ENCODE measurements at regions not wholly inside any gene's neighbourhood (a gene's known extent, or its start where the extent isn't known, plus 50 kb on each side); places are given as distances from the start of the nearest gene placed in this dataset.
"Not testable (repeated sequence)": the region's sequence is repeated elsewhere in the genome, so short reads cannot be mapped to it uniquely, and the experiment has no call there.

DNA sequence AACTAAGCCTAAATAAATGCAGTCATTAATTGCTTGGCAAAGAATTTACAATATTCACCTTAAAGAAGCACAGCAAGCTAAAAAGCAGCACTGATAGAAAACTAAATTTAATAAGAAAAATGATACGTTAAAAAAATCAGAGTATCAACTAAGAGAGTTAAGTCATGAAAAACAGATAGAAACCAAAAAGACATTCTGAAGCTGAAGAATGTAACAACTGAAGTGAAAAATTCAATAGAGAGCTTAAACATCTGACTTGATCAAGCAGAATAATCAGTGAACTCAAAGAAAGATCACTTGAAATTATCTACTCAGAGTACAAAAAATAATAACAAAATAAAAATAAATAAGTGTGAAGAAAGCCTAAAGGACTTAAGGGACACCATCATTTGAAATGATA, 588.0 kb upstream of the HS3ST1 start:
- DNase-seq, result no peak

DNA sequence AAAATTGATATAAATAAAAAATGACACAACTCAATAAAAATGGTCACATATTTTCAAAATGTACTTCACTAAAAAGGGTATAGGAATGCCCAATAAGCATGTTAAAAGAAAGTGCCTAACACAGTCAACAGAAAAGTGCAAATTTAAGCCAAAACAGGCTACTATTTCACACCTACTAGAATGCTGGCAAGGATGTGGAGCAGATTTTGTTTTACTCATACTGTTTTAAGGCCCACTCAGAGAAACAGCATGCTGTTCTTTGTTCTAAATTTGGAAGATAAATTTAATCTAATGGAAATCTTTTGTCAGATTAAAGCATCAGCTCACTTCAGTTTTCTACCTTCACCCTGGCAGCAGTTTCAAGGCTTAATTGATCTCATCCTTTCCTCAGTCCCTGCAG, 576.8 kb upstream of the HS3ST1 start:
- DNase-seq, result no peak

DNA sequence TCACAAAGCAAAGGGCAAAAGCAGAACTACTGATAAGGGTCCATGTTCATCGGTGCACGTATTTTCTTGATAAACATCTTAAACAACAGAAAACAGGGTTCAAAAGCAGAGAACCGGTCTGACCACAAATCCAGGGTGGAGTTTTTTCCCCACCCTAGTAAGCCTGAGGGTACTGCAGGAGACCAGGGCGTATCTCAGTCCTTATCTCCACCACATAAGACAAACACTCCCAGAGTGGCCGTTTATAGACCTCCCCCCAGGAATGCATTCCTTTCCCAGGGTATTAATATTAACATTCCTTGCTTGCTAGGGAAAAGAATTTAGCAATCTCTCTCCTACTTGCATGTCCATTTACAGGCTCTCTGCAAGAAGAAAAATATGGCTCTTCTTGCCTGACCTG, 567.9 kb upstream of the HS3ST1 start:
- not testable (repeated sequence) for DNase-seq

DNA sequence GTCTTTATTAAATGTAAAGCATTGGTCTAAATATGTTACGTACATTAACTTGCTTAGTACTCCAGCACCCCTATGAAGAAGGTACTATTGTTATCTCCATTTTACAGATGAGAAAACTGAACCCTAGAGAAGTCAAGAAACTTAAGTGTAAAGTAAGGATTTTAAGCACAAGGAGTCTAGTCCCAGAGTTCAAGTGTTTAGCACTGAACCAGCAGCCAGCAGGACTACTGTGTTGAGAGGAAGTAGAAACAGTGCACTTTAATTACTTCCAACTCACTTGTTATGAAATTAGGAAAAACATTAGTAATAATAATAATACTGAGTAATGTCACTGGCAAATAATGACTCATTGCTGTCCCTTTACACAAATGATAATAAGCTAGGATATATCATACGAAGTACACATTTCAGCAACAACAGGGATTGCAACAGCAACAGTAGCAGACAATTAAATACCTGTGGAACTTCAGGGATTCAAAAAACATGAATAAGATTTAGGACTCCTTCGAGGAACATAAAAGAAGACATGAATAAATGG, 548.1 kb upstream of the HS3ST1 start:
- no peak for DNase-seq

DNA sequence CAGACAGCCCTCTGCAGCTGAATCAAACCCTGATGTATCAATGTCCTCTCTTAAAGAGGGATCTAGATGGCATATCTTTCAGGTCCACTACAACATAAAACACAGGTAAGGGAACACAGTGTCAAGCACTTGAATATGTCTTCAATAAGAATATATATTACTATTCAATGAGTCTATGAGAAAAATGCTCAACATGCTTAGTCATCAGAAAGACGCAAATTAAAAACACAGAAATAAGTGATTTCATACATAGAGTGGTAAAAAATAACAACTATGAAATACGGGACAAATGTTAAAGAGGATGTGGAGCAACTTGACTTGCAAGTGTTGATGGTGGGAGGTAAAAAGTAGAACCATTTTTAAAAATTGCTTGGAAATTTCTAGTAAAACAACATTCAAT, 544.6 kb upstream of the HS3ST1 start:
- DNase-seq, result no peak

DNA sequence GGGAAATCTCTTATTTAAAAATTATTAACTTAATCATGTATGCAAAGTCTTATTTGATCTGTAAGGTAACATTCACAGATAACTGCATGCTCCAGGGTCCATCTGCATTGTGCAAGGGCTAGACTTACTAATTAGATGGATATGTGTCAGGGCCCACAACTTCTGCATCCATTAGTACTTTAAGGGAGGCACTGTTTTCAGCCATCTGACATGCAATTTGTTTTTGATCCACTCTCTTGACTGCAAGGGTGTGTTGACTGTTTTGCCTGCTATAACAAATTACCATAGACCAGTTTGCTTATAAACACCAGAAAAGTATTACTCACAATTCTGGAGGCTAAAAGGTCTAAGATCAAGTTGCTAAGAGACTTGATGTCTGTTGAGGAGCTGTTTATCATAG, 542.1 kb upstream of the HS3ST1 start:
- DNase-seq, result no peak

DNA sequence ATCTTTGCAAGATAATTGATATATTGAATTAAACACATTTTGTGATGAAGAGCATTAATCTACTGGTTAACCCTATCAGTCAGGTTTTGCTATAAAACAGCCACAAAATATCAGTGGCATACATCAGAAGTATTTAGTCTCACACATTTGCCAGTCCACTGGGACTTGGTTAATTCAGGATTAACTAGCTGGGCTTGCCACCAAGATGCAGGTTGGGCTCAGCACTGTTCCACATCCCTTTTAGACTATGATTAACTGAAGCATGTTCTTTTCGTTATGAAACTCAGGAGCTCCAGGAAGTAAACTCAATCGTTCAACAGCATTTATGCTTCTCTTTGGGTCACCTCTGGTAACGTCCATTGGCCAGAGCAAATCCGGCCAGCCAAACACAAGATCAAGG, 538.1 kb upstream of the HS3ST1 start:
- no peak for DNase-seq

DNA sequence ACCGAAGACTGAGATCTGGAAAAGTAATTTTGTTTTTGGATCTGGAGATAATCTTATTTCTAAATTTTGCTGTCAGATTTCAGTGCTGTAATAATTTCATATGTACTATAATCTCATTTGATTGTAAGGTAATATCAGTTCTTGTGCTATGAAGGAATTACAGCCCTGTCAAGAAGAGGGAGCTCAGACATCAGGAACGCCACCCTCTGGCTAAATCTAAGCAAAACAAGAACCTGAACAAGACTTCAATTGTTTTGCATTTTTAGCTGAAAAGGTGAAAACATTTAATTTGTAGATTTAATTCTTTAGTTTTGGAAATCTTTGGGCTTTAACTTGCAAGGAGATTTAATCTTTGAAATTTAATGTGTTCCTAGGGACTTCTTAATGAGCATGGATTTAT, 525.4 kb upstream of the HS3ST1 start:
- DNase-seq, result peak; percentile 22

DNA sequence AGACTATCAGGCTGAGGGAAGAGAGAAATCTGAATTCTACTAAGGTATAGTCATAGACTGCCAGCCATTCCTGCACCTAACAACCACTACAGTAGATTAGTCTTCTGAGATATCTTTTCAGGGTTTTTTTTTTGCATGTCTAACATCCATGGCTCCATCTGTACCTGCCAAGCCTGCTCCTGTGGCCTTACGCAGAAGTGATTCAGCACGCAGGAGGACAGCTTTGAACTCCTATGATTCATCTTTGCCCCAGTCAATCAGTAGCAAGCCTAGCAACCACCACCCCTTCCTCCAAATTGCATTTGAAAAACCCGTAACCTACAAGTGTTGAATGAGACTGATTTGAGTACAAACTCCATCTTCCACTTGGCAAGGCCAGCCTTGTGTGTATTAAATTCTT, 520.7 kb upstream of the HS3ST1 start:
- DNase-seq, result no peak

DNA sequence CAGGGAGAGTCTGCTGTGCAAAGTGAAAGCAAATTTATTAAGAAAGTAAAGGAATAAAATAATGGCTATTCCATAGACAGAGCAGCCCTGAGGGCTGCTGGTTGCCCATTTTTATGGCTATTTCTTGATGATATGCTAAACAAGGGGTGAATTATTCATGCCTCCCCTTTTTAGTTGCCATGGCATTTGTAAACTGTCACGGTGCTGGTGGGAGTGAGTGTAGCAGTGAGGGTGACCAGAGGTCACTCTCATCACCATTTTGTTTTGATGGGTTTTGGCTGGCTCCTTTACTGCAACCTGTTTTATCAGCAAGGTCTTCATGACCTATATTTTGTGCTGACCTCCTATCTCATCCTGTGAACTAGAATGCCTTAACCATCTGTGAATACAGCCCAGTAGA, 518.9 kb upstream of the HS3ST1 start:
- not testable (repeated sequence) for DNase-seq

DNA sequence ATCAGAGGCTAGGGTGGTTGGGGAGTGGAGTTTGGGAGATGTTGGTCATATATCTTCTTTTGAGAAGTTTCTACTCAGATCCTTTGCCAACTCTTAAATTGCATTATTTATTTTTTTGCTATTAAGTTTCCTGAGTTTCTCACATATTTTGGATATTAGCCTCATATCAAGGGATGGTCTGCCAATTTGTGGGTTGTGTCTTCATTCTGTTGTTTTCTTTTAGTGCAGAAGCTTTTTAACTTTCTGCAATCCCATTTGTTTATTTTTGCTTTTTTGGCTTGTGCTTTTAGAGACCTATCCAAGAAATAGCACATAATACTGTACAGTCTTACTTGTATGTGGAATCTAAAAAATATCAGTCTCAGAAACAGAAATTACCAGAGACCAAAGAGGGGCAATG, 509.2 kb upstream of the HS3ST1 start:
- no peak for DNase-seq

DNA sequence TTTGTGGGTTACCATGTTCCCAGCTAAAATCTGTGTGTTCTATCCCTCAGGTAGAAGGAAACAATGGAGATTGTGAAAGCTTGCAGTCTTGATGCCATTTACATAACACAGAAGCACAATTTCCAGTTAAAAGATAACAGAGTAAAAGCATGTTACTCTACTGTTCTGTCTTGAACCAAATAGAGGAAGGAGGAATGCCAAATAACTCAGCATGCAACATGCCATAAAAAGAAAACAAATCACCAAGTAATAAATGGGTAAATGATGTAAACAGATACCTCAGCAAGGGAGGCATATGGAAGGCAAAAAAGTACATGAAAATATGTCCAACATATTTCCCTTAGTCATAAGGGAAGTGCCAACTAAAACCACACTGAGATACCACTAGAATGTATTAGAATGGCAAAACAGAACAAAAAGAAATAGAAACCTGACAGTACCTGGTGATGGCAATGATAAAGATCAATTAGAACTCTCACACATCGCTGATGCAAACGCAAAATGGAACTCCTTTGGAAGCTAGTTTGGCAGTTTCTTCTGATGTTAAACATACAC, 502.6 kb upstream of the HS3ST1 start:
- no peak for DNase-seq

DNA sequence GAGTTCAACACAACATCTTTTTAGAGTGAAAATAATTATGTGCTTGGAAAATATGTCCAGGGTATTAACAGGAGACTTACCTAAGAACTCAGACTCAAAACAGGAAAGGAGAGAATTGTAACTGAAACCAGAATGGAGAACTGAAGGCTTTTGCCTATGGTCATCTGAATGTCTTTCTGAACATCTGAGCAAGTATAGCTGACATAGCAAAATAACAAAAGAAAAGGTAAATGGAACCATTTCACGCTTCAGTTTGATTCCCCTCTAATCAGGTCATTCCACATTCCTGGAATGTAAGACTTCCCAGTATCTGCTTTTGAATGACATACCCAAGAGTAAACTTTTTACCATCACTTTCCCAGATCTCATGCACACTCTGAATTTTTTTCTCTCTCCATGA, 500.4 kb upstream of the HS3ST1 start:
- DNase-seq, result no peak

DNA sequence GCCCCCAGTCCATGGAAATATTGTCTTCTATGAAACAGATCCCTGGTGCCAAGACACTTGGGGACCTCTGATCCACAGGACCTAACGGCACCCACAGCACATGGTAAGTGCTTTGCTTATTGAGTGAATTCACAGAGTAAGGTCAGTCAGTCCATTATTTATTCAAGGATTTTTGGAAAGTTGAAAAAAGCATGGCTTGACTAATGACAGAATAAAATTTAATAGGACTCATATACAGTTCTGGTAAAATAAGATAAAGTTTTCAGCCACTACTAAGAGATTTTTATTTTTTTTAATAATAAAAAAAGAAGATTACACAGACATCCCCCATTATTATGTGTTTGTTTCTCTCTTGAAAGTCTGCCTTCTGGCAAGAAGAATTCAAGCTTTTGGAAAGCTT, 490.6 kb upstream of the HS3ST1 start:
- no peak for DNase-seq

DNA sequence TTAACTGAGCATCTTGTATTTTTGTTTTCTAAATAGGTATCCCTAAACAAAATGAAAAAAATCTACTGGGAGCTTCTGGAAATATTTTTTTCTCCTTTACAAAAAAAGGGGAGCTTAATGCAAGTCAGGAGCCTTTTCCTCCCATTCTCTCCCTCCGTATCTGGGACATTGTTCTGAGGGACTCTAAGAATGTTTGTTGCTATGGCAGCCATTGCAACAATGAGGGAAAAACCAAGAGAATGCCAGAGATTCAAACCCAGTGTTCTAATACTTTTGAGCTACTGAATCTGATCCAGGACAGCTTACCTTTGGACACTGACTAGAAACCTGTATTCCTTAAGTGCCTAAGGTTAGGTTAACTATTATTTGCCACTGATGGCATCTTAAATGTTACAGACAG, 485.7 kb upstream of the HS3ST1 start:
- no peak for DNase-seq

DNA sequence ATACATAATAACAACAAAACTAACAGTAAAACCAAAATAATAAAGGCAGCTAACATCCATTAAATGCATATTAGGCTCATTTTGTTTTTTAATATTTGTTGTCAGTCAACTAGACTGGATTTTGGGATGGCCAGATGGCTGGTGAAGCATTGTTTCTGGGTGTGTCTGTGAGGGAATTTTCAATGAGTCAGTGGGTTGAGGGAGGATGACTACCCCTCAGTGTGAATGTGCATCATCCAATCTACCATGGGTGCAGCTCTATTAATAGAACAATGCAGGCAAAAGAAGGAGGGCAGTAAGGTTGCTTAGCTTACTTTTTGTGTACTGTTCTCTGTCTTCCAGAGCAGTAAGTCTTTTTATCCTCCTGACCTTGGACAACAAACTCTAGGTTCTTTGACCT, 484.2 kb upstream of the HS3ST1 start:
- no peak for DNase-seq

DNA sequence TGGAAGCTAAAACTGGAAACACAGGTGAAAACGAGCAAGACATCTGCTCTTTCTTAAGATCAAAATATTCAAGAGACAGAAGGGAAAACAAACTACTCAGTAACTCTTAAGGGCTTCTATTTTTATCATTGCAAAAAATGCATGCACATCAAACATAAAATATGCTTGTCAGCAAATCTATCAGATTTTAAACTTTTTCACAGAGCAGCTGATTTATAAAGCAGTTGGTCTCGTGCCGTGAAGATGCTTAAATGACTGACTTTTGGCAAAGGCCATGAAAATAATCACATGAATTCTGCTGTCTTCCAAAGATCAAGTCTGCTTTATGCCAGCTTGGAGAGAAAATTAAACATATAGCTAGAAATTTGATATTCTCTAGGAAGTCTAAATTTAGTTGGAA, 482.1 kb upstream of the HS3ST1 start:
- no peak for DNase-seq

DNA sequence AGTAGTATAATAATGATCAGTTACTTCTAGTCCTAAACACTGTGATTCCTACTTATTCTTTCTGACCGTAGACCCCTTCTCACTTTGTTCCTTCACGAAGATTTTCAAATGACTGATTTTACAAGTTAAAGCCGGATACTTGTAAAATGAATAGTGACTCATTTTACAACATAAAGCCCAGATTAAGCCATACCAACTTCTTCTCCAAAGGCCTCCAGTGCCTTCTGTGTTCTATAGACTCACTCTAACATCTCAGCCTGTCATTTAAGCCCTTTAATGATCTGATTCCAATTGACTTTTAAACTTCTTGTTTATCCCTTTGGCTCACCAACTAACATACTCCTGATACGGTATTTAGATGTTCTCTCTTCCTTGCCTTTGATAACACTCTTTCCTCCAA, 480.0 kb upstream of the HS3ST1 start:
- DNase-seq, result no peak

DNA sequence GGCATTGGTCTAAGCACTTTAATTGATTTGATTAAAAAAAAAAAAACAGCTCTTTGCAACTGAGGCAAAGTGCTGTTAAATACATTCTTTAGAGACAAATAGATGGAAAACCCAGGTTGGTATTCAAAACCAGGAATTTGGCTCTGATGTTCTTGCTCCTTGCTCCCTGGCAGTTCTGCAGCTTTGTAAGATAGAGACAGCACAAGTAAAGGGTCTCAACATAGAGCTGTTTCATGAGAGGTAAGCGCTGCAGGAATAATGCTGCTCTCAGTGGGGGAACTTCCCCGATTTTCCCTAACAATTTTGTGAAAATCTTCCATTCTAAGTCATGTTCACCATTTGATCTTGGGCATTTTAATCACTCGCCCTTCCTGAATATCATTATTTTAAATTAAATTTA, 479.5 kb upstream of the HS3ST1 start:
- DNase-seq, result no peak

DNA sequence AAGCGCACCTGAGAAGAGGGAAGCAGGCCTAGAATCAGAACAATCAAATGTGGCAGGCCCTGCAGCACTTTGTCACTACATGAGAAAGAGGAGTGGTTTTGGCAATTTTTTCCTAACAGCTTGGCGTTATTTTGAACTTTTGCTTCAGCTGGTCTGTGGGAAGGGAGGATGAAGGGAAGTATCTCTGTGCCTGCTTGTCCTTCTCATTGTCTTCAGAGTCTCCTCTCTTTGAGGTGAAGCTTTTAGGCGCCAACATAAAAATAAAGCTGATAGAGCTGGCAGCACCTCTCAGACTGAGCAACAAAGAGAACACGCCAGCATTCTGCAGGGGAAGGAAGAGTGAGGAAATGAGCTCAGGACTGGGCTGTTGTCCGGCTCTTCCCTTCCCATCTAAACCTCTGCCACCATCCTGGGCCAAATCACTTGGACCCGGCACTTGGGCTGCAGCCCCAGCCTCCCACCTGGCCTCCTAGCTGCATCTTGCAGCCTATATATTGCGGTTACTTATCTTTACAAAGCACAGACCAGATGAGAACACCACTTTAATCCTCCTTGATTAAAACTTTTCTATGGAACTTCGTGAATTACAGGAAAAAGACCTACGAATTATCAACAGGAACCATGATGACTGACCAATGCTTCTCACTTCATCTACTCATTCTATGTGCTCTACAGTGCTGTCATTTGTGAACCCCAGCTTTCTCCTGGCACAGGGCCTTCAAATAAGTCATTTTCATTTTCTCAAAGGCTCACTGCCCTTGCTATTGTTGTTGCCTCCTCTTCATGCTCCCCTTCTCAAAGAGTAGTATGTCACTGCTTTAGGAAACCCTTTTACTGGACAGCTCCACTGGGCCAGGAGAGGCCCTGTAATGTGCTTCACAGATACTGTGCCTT, 476.4 kb upstream of the HS3ST1 start:
- DNase-seq, result no peak

DNA sequence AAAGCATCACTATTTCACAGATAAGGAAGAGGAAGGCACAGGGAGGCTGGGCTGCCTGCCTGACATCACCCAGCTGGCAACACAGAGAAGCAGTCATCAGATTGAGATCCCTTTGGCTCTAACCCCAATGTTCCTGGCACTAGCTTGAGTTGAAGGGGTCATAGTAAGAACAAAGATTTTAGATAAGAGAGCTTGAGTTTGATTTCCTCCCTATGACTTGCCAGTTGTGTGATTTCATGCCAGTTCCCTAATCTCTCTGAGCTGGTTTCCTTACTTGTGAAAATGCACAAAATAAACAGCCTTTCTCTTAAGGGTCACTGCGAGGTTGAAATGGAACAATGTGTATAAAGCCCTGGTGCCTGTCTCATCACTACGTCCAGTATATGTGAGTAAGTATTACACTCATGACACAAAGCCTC, 475.4 kb upstream of the HS3ST1 start:
- DNase-seq, result peak; percentile 2

DNA sequence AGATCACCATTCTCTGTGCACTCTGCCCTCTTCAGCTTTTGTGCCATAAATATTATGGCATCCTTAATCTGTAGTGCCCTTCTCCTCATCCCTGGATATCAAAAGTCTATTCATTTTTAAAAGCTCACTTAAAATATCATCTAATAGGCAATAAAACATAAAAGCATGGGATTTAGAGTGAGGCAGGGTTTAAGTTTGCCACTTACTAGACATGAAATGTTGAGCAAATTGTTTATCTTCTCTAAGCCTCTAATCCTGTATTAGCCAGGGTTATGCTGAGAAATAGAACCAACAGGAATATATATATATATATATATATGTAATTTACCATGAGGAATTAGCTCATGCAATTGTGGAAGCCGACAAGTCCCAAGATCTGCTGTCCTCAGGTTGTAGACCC, 472.4 kb upstream of the HS3ST1 start:
- DNase-seq, result no peak

DNA sequence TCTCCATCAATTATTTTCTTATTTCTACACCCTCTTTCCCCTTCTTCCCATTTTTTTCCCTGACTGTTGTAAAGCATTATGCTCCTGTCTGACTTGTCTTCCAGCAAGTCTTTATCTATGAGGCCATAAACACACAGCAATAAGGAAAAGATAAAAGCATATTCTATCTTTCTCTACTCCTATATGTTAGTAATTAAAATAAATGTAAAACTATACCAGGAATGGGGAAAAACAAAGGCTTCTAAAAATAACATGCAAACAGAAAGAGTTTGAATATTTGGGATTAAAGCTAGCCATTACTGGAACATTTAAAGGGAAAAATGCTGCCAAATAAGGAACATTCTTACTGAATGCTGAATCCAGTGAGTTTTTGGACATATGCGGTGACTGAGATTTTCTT, 471.7 kb upstream of the HS3ST1 start:
- DNase-seq, result no peak

DNA sequence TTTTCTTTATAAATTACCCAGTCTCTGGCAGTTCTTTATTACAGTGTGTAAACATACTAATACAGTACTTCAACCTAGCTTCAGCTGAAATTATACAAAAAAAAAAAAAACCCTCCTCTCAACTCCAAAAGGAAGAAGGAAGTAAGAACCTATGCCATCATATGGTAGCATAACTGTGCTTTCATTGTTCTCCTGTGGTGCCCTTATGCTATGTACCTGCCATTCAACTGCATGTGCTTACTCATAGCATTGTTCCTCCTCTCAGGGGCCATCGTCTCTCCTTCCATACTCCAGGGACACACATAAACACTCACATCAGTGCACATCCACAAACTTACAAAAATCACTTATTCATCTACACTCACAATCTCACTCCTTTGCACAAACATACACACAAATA, 470.1 kb upstream of the HS3ST1 start:
- DNase-seq, result no peak

DNA sequence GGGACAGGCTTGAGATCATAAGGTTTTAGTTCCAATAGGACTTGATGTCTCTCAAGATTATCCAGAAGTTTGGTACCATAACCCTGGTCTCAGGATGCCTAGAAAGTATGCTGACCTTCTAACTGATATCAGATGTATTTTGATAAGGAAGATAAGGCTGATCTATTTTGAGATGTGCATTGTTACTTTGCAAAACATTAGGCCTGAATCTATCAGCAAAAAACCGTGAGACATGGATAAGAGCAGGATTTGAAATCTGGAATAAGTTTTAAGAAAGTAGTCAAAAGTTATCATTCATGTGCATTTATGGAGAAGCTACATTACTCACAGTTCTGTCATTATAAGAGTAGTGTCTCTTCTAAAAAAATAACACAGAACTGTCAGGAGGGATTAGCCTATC, 467.1 kb upstream of the HS3ST1 start:
- no peak for DNase-seq

All from hematopoietic multipotent progenitor cell treated with erythropoietin and hydrocortisone succinate and interleukin-3 and kit ligand, for 6 days (in vitro differentiated cells).